SK-N-SH treated with all-trans-retinoic acid at 6 μM for 48 hours (cell line): ENCODE measurements at regions not wholly inside any gene's neighbourhood (a gene's known extent, or its start where the extent isn't known, plus 50 kb on each side); places are given as distances from the start of the nearest gene placed in this dataset.
A peak's percentile ranks its signal among the peaks of the same experiment; 100 is the strongest.

Experiments
- ATAC-seq: fragments of 200-7000 bp; cut with Tn5 transposase; 3 replicates; pipeline ENCODE4 v1.9.1; 2020; ENCODE audit warnings: mild to moderate bottlenecking, moderate library complexity
- ARNTL ChIP-seq: fragments of 450-650 bp; formaldehyde crosslinking; IDR thresholded peaks from 2 replicates; pipeline ENCODE4 v1.5.0; 2020; ENCODE audit warnings: low read depth, mild to moderate bottlenecking, moderate library complexity, borderline replicate concordance
- BACH2 ChIP-seq: fragments of 250-450 bp; sonication (Bioruptor Pico); IDR thresholded peaks from 2 replicates; pipeline ENCODE4 v1.9.0; 2021; ENCODE audit warnings: mild to moderate bottlenecking, borderline replicate concordance
- CSDC2 ChIP-seq: fragments of 250-450 bp; sonication (Bioruptor Pico); IDR thresholded peaks from 2 replicates; pipeline ENCODE4 v1.5.0; 2020; ENCODE audit warnings: mild to moderate bottlenecking, moderate library complexity
- CSRNP3 ChIP-seq: fragments of 250-450 bp; sonication (Bioruptor Pico); IDR thresholded peaks from 2 replicates; pipeline ENCODE4 v1.5.1; 2021; ENCODE audit warnings: mild to moderate bottlenecking, moderate library complexity
- GLIS3 ChIP-seq: fragments of 250-450 bp; sonication (Bioruptor Pico); IDR thresholded peaks from 2 replicates; pipeline ENCODE4 v1.5.0; 2020; ENCODE audit warnings: mild to moderate bottlenecking, moderate library complexity
- ISL1 ChIP-seq: fragments of 250-450 bp; sonication (Bioruptor Pico); IDR thresholded peaks from 2 replicates; pipeline ENCODE4 v2.1.2; 2022; ENCODE audit warnings: mild to moderate bottlenecking, moderate library complexity
- OSR1 ChIP-seq: fragments of 250-450 bp; sonication (Bioruptor Pico); IDR thresholded peaks from 2 replicates; pipeline ENCODE4 v1.8.0; 2022; ENCODE audit warnings: moderate library complexity, mild to moderate bottlenecking, inconsistent platforms
- PATZ1 ChIP-seq: fragments of 250-450 bp; sonication (Bioruptor Pico); IDR thresholded peaks from 2 replicates; pipeline ENCODE4 v1.8.0; 2020; ENCODE audit warnings: mild to moderate bottlenecking, moderate library complexity, borderline replicate concordance
- POU6F1 ChIP-seq: fragments of 250-450 bp; sonication (Bioruptor Pico); IDR thresholded peaks from 2 replicates; pipeline ENCODE4 v1.8.0; 2021; ENCODE audit warnings: low read depth, mild to moderate bottlenecking, moderate library complexity, borderline replicate concordance
- RARB ChIP-seq: fragments of 250-450 bp; sonication (Bioruptor Pico); IDR thresholded peaks from 2 replicates; pipeline ENCODE4 v1.8.0; 2021; ENCODE audit warnings: mild to moderate bottlenecking, moderate library complexity
- SNAI2 ChIP-seq: fragments of 250-450 bp; sonication (Bioruptor Pico); IDR thresholded peaks from 2 replicates; pipeline ENCODE4 v1.5.0; 2020; ENCODE audit warnings: mild to moderate bottlenecking, moderate library complexity
- TCF4 ChIP-seq: fragments of 250-450 bp; sonication (Bioruptor Pico); IDR thresholded peaks from 2 replicates; pipeline ENCODE4 v1.8.0; 2021; ENCODE audit warnings: mild to moderate bottlenecking, moderate library complexity, borderline replicate concordance
- TOX ChIP-seq: fragments of 250-450 bp; sonication (Bioruptor Pico); IDR thresholded peaks from 2 replicates; pipeline ENCODE4 v1.8.0; 2021; ENCODE audit warnings: mild to moderate bottlenecking, moderate library complexity, borderline replicate concordance
- ZC3H10 ChIP-seq: fragments of 250-450 bp; sonication (Bioruptor Pico); IDR thresholded peaks from 2 replicates; pipeline ENCODE4 v1.5.1; 2021; ENCODE audit warnings: mild to moderate bottlenecking, moderate library complexity
- ZFP3 ChIP-seq: fragments of 250-450 bp; sonication (Bioruptor Pico); IDR thresholded peaks from 2 replicates; pipeline ENCODE4 v1.5.0; 2020; ENCODE audit warnings: mild to moderate bottlenecking, moderate library complexity
- ZFP30 ChIP-seq: fragments of 450-650 bp; formaldehyde crosslinking; IDR thresholded peaks from 2 replicates; pipeline ENCODE4 v1.5.0; 2022; ENCODE audit warnings: mild to moderate bottlenecking, moderate library complexity
- ZNF70 ChIP-seq: fragments of 450-650 bp; formaldehyde crosslinking; IDR thresholded peaks from 2 replicates; pipeline ENCODE4 v1.5.0; 2020; ENCODE audit warnings: mild to moderate bottlenecking, moderate library complexity
- ZNF8 ChIP-seq: fragments of 450-650 bp; formaldehyde crosslinking; IDR thresholded peaks from 2 replicates; pipeline ENCODE4 v1.5.0; 2020; ENCODE audit warnings: mild to moderate bottlenecking, moderate library complexity
- TF ChIP-seq, protein P1 (sequence below): fragments of 250-450 bp; sonication (Bioruptor Pico); IDR thresholded peaks from 2 replicates; pipeline ENCODE4 v1.5.0; 2020; ENCODE audit warnings: mild to moderate bottlenecking, moderate library complexity
- TF ChIP-seq, protein P2 (sequence below): fragments of 250-450 bp; sonication (Bioruptor Pico); IDR thresholded peaks from 2 replicates; pipeline ENCODE4 v1.5.1; 2020; ENCODE audit warnings: low read depth, mild to moderate bottlenecking, moderate library complexity

GRCh38 chr2:37855283-37856041 is 69.6 kb upstream of the RMDN2 start:
- ATAC-seq, result peak; percentile 59
- no peak for TF ChIP-seq POU6F1 (CRISPR knock-in tag)
- TF ChIP-seq ISL1 (CRISPR knock-in tag), result no peak
- 0 out of 2 replicates have a peak, but pooled peaks have one; percentile 5 for TF ChIP-seq ZNF70 (CRISPR knock-in tag)
- TF ChIP-seq CSDC2 (CRISPR knock-in tag), result 0 out of 2 replicates have a peak, but pooled peaks have one; percentile 56
- TF ChIP-seq CSRNP3, result no peak
- TF ChIP-seq BACH2 (CRISPR knock-in tag), result no peak
- TF ChIP-seq ARNTL (CRISPR knock-in tag), result no peak
- TF ChIP-seq, protein P1, sequence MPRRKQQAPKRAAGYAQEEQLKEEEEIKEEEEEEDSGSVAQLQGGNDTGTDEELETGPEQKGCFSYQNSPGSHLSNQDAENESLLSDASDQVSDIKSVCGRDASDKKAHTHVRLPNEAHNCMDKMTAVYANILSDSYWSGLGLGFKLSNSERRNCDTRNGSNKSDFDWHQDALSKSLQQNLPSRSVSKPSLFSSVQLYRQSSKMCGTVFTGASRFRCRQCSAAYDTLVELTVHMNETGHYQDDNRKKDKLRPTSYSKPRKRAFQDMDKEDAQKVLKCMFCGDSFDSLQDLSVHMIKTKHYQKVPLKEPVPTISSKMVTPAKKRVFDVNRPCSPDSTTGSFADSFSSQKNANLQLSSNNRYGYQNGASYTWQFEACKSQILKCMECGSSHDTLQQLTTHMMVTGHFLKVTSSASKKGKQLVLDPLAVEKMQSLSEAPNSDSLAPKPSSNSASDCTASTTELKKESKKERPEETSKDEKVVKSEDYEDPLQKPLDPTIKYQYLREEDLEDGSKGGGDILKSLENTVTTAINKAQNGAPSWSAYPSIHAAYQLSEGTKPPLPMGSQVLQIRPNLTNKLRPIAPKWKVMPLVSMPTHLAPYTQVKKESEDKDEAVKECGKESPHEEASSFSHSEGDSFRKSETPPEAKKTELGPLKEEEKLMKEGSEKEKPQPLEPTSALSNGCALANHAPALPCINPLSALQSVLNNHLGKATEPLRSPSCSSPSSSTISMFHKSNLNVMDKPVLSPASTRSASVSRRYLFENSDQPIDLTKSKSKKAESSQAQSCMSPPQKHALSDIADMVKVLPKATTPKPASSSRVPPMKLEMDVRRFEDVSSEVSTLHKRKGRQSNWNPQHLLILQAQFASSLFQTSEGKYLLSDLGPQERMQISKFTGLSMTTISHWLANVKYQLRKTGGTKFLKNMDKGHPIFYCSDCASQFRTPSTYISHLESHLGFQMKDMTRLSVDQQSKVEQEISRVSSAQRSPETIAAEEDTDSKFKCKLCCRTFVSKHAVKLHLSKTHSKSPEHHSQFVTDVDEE (CRISPR knock-in tag), result peak; percentile 16; the same call in 1 of the 2 replicates

GRCh38 chr2:37856101-37856751 is 68.9 kb upstream of the RMDN2 start:
- peak; percentile 69 for ATAC-seq
- TF ChIP-seq, protein P2, sequence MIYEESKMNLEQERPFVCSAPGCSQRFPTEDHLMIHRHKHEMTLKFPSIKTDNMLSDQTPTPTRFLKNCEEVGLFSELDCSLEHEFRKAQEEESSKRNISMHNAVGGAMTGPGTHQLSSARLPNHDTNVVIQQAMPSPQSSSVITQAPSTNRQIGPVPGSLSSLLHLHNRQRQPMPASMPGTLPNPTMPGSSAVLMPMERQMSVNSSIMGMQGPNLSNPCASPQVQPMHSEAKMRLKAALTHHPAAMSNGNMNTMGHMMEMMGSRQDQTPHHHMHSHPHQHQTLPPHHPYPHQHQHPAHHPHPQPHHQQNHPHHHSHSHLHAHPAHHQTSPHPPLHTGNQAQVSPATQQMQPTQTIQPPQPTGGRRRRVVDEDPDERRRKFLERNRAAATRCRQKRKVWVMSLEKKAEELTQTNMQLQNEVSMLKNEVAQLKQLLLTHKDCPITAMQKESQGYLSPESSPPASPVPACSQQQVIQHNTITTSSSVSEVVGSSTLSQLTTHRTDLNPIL (CRISPR knock-in tag), result peak; percentile 55
- TF ChIP-seq GLIS3 (peak; percentile 94), RARB (no peak), POU6F1 (CRISPR knock-in tag) (no peak), ZNF8 (CRISPR knock-in tag) (peak; percentile 42; the same call in 1 of the 2 replicates), ARNTL (CRISPR knock-in tag) (no peak), SNAI2 (CRISPR knock-in tag) (peak; percentile 89), OSR1 (CRISPR knock-in tag) (no peak), CSRNP3 (peak; percentile 85), BACH2 (CRISPR knock-in tag) (0 out of 2 replicates have a peak, but pooled peaks have one; percentile 3), ZC3H10 (CRISPR knock-in tag) (no peak), ZFP3 (CRISPR knock-in tag) (no peak; the same call in 1 of the 2 replicates), CSDC2 (CRISPR knock-in tag) (peak; percentile 68; the same call in 1 of the 2 replicates), PATZ1 (peak; percentile 35; the same call in 1 of the 2 replicates), TOX (CRISPR knock-in tag) (no peak), ISL1 (CRISPR knock-in tag) (peak; percentile 93), ZFP30 (CRISPR knock-in tag) (no peak), TCF4 (CRISPR knock-in tag) (peak; percentile 100), ZNF70 (CRISPR knock-in tag) (peak; percentile 26; the same call in 1 of the 2 replicates)
- TF ChIP-seq, protein P1 (CRISPR knock-in tag), result peak; percentile 99
